Uterus (tissue), 3 donors: ENCODE measurements at regions not wholly inside any gene's neighbourhood (a gene's known extent, or its start where the extent isn't known, plus 50 kb on each side); places are given as distances from the start of the nearest gene placed in this dataset.

Source experiments
- DNase-seq, 2 donors: peaks; one replicate each; pipeline ENCODE4 v3.0.0-alpha.2; 2019 to 2020
- H3K27ac ChIP-seq, 2 donors: fragments of 200-600 bp; sonication (generic); 1 replicate in 1 of 2; 2 replicates in 1 of 2; pipeline ENCODE4 v1.5.1; 2016 to 2018
- H3K27me3 ChIP-seq, 2 donors: fragments of 200-600 bp; sonication (generic); one replicate each; pipeline ENCODE4 v1.5.1; 2018 to 2019; ENCODE audit warnings: control low read depth in 1 of 2
- H3K36me3 ChIP-seq, 2 donors: fragments of 200-600 bp; sonication (generic); one replicate each; pipeline ENCODE4 v1.5.1; 2019; ENCODE audit warnings: control low read depth in 1 of 2
- H3K4me1 ChIP-seq, 2 donors: fragments of 200-600 bp; sonication (generic); one replicate each; pipeline ENCODE4 v1.5.1; 2018 to 2019; ENCODE audit warnings: control low read depth in 1 of 2
- H3K4me3 ChIP-seq, 2 donors: fragments of 200-600 bp; sonication (generic); 1 replicate in 1 of 2; 2 replicates in 1 of 2; pipeline ENCODE4 v1.5.1; 2018 to 2019; ENCODE audit warnings: mild to moderate bottlenecking in 1 of 2
- H3K9me3 ChIP-seq, 2 donors: fragments of 200-600 bp; sonication (generic); one replicate each; pipeline ENCODE4 v1.5.1; 2019; ENCODE audit warnings: control low read depth in 1 of 2
- CTCF ChIP-seq, 4 experiments: fragments of 200-600 bp in 2 of 4; fragments of 450-650 bp in 2 of 4; sonication (generic) in 2 of 4; IDR thresholded peaks; one replicate each; pipeline ENCODE4 v1.5.1; 2016 to 2019; ENCODE audit warnings: antibody characterized with exemption in 4 of 4, mild to moderate bottlenecking in 2 of 4, moderate library complexity in 1 of 4
- POLR2A ChIP-seq, 2 donors: fragments of 450-650 bp; IDR thresholded peaks; one replicate each; pipeline ENCODE4 v1.6.1; 2016; ENCODE audit warnings: antibody characterized with exemption in 2 of 2, mild to moderate bottlenecking in 1 of 2, moderate library complexity in 1 of 2
- intact Hi-C: fragments of 100-400 bp; cut with DNase I; formaldehyde crosslinking; loops from one replicate; pipeline ENCODE4 v1.15.1; 2023; ENCODE audit warnings: low total_unique reads
- donor health status: DM: yes; HTN: yes; CAD: no.

GRCh38 chr1:25021591-25022215 lies 91.6 kb upstream of the RUNX3 start:
- no peak for TF ChIP-seq CTCF (IDR thresholded peaks at IDR 0.05)
- no peak for TF ChIP-seq POLR2A (IDR thresholded peaks at IDR 0.05)
- Histone ChIP-seq H3K4me3 (no peak overlapping the region), H3K4me1 (no peaks in the 10 kb centered on the region), H3K27ac (no peak overlapping the region), H3K27me3 (no peaks in the 10 kb centered on the region), H3K9me3 (no peaks in the 10 kb centered on the region), H3K36me3 (no peaks in the 10 kb centered on the region)
- intact Hi-C loops = no loop called here
- DNase-seq = no peak

GRCh38 chr1:25020851-25021590 lies 90.9 kb upstream of the RUNX3 start:
- no peaks in the 10 kb centered on the region for H3K36me3 ChIP-seq
- H3K4me3 ChIP-seq = no peak overlapping the region
- H3K27ac ChIP-seq = no peak overlapping the region
- H3K27me3 ChIP-seq = no peaks in the 10 kb centered on the region
- no peak for DNase-seq
- intact Hi-C loops = no loop called here
- no peaks in the 10 kb centered on the region for H3K9me3 ChIP-seq
- no peak for TF ChIP-seq CTCF (IDR thresholded peaks at IDR 0.05)
- no peak for TF ChIP-seq POLR2A (IDR thresholded peaks at IDR 0.05)
- H3K4me1 ChIP-seq = no peaks in the 10 kb centered on the region

GRCh38 chr1:25020173-25020845 lies 90.2 kb upstream of the RUNX3 start:
- no peak for DNase-seq
- no peak overlapping the region for H3K27ac ChIP-seq
- H3K9me3 ChIP-seq = no peaks in the 10 kb centered on the region
- H3K27me3 ChIP-seq = no peaks in the 10 kb centered on the region
- H3K4me1 ChIP-seq = no peaks in the 10 kb centered on the region
- H3K4me3 ChIP-seq = no peak overlapping the region
- intact Hi-C loops = no loop called here
- TF ChIP-seq POLR2A (IDR thresholded peaks at IDR 0.05) = no peak
- no peak for TF ChIP-seq CTCF (IDR thresholded peaks at IDR 0.05)
- H3K36me3 ChIP-seq = no peaks in the 10 kb centered on the region

GRCh38 chr1:25019337-25020172 lies 89.5 kb upstream of the RUNX3 start:
- DNase-seq = no peak
- Histone ChIP-seq H3K9me3 (no peaks in the 10 kb centered on the region), H3K4me3 (no peak overlapping the region), H3K27me3 (no peaks in the 10 kb centered on the region), H3K27ac (no peak overlapping the region), H3K4me1 (no peaks in the 10 kb centered on the region), H3K36me3 (no peaks in the 10 kb centered on the region)
- TF ChIP-seq CTCF (IDR thresholded peaks at IDR 0.05) = no peak
- TF ChIP-seq POLR2A (IDR thresholded peaks at IDR 0.05) = no peak
- intact Hi-C loops = no loop called here
